GM12878 (cell line): ENCODE measurements at regions not wholly inside any gene's neighbourhood (a gene's known extent, or its start where the extent isn't known, plus 50 kb on each side); places are given as distances from the start of the nearest gene placed in this dataset.

Experiments
- ATAC-seq: fragments of 200-7000 bp; cut with Tn5 transposase; 3 replicates; pipeline ENCODE4 v1.9.1; 2020; ENCODE audit warnings: mild to moderate bottlenecking, moderate library complexity
- BruUV-seq: library from RNA; stranded (reverse); fragments of 400-500 nt; replicated peaks from 2 replicates; lab custom pipeline; 2021; lab: Mats Ljungman, UMichigan
- CTCF ChIA-PET: fragments of 300-600 bp; sonication (Branson Sonifier 250); formaldehyde crosslinking; extraction: SDS; loops from one replicate; lab custom pipeline; 2021; ENCODE audit warnings: inconsistent platforms; lab: Yijun Ruan, JAX
- POLR2A ChIA-PET: fragments of 350-600 bp; formaldehyde crosslinking; extraction: SDS; loops from one replicate; lab custom pipeline; 2021; ENCODE audit warnings: inconsistent platforms; lab: Charles Lee
- RAD21 ChIA-PET: fragments of 300-600 bp; sonication (Branson Sonifier 250); formaldehyde crosslinking; loops from one replicate; lab custom pipeline; 2023; ENCODE audit warnings: antibody characterized with exemption; ENCODE audit not compliant: unreplicated experiment; lab: Charles Lee
- SMC1A ChIA-PET: fragments of 300-600 bp; sonication (Branson Sonifier 250); formaldehyde crosslinking; loops from one replicate; lab custom pipeline; 2023; ENCODE audit not compliant: unreplicated experiment, uncharacterized antibody; lab: Charles Lee
- DNase-seq: peaks from one replicate; pipeline ENCODE4 v3.0.0-alpha.2; 2011; ENCODE audit warnings: low read depth, low spot score
- FAIRE-seq: peaks from 3 replicates; lab custom pipeline; 2011; peaks lifted over from hg19 to GRCh38; lab: Jason Lieb, UNC
- H2AFZ ChIP-seq: 2 replicates; pipeline ENCODE4 v1.6.0; 2011; ENCODE audit warnings: low read depth, low read length, control low read depth; ENCODE audit not compliant: control insufficient read depth
- H3K27ac ChIP-seq: 2 replicates; pipeline ENCODE4 v1.5.1; 2011; ENCODE audit warnings: control low read depth; ENCODE audit not compliant: control insufficient read depth, insufficient read depth
- H3K27me3 ChIP-seq, 2 experiments: replicated peaks in 1 of 2; 2 replicates each; pipeline versions ENCODE4 v1.6.0 to v1.6.1; 2011; ENCODE audit warnings: low read length in 1 of 2; ENCODE audit not compliant: control insufficient read depth in 2 of 2, insufficient read depth in 2 of 2
- H3K36me3 ChIP-seq, 2 experiments: 2 replicates each; pipeline ENCODE4 v1.5.1; 2011; ENCODE audit warnings: low read length in 1 of 2; ENCODE audit not compliant: control insufficient read depth in 2 of 2, insufficient read depth in 2 of 2
- H3K4me1 ChIP-seq: 2 replicates; pipeline ENCODE4 v1.6.1; 2011; ENCODE audit warnings: mild to moderate bottlenecking, low read length, moderate library complexity, mixed read lengths; ENCODE audit not compliant: control insufficient read depth, insufficient read depth
- H3K4me2 ChIP-seq: 2 replicates; pipeline ENCODE4 v1.6.0; 2011; ENCODE audit warnings: control low read depth; ENCODE audit not compliant: control insufficient read depth, insufficient read depth
- H3K4me3 ChIP-seq: fragments of 200-600 bp; sonication (generic); 2 replicates; pipeline ENCODE4 v1.5.1; 2016
- H3K79me2 ChIP-seq: 2 replicates; pipeline ENCODE4 v1.6.0; 2011; ENCODE audit warnings: low read length; ENCODE audit not compliant: control insufficient read depth, insufficient read depth
- H3K9ac ChIP-seq: 2 replicates; pipeline ENCODE4 v1.8.0; 2011; ENCODE audit warnings: low read length, control low read depth, mixed read lengths; ENCODE audit not compliant: control insufficient read depth, insufficient read depth
- H3K9me3 ChIP-seq: replicated peaks from 3 replicates; pipeline ENCODE4 v1.5.1; 2011; ENCODE audit warnings: mild to moderate bottlenecking, low read length; ENCODE audit not compliant: control insufficient read depth, insufficient read depth
- H4K20me1 ChIP-seq: 2 replicates; pipeline ENCODE4 v1.6.0; 2011; ENCODE audit not compliant: control insufficient read depth, insufficient read depth
- BMI1 ChIP-seq: fragments of 450-650 bp; IDR thresholded peaks from 2 replicates; pipeline ENCODE4 v1.6.1; 2016; ENCODE audit warnings: mild to moderate bottlenecking, moderate library complexity, borderline replicate concordance
- CTCF ChIP-seq, 3 experiments: IDR thresholded peaks in 2 of 3; conservative IDR thresholded peaks in 1 of 3; 2 replicates each; pipeline ENCODE4 v1.5.1; 2011; ENCODE audit warnings: low read depth in 3 of 3, low read length in 3 of 3, mild to moderate bottlenecking in 3 of 3, control low read depth in 2 of 3, moderate library complexity in 2 of 3, inconsistent platforms in 1 of 3, mixed read lengths in 1 of 3; ENCODE audit not compliant: control insufficient read depth in 2 of 3, insufficient read depth in 1 of 3; ENCODE audit errors: extremely low read depth in 1 of 3
- ETV6 ChIP-seq, 2 experiments: fragments of 450-650 bp in 1 of 2; IDR thresholded peaks in 1 of 2; conservative IDR thresholded peaks in 1 of 2; 2 replicates each; pipeline ENCODE4 v1.6.1; 2014; ENCODE audit warnings: antibody characterized with exemption in 1 of 2, borderline replicate concordance in 1 of 2, low read depth in 1 of 2, mild to moderate bottlenecking in 1 of 2, moderate library complexity in 1 of 2
- FOXK2 ChIP-seq: fragments of 450-650 bp; IDR thresholded peaks from 2 replicates; pipeline ENCODE4 v1.6.1; 2017; ENCODE audit warnings: mild to moderate bottlenecking, moderate library complexity
- MTA2 ChIP-seq: fragments of 450-650 bp; IDR thresholded peaks from 2 replicates; pipeline ENCODE4 v1.6.1; 2016; ENCODE audit warnings: low read depth, mild to moderate bottlenecking, moderate library complexity
- NRF1 ChIP-seq: conservative IDR thresholded peaks from 2 replicates; pipeline ENCODE4 v1.6.1; 2011; ENCODE audit warnings: mild to moderate bottlenecking, low read depth, low read length, improper control_type of control experiment
- POLR2A ChIP-seq: IDR thresholded peaks from 2 replicates; pipeline ENCODE4 v1.6.1; 2011; ENCODE audit warnings: low read depth, mild to moderate bottlenecking, low read length
- SUPT20H ChIP-seq: IDR thresholded peaks from 2 replicates; pipeline ENCODE4 v1.6.1; 2011; ENCODE audit warnings: low read depth, mild to moderate bottlenecking, low read length, moderate library complexity, borderline replicate concordance; ENCODE audit not compliant: control insufficient read depth
- ZBTB4 ChIP-seq: fragments of 450-650 bp; formaldehyde crosslinking; IDR thresholded peaks from 2 replicates; pipeline ENCODE4 v1.4.0; 2022; ENCODE audit warnings: mild to moderate bottlenecking, moderate library complexity
- ZNF207 ChIP-seq: fragments of 450-650 bp; IDR thresholded peaks from 2 replicates; pipeline ENCODE4 v1.6.1; 2014; ENCODE audit warnings: antibody characterized with exemption, mild to moderate bottlenecking, borderline replicate concordance
- ZSCAN29 ChIP-seq: fragments of 450-650 bp; IDR thresholded peaks from 2 replicates; pipeline ENCODE4 v1.6.1; 2017; ENCODE audit warnings: mild to moderate bottlenecking, moderate library complexity
- WGBS: methylation state at CpG from one replicate; pipeline ENCODE4 v1.1.6; 2016; ENCODE audit warnings: low lambda C conversion rate; ENCODE audit not compliant: insufficient replicate concordance, insufficient coverage; ENCODE audit errors: missing lambda C conversion rate; 5-methylcytosine and 5-hydroxymethylcytosine counted together
- in situ Hi-C: fragments of 300-500 bp; cut with MboI; formaldehyde crosslinking; loops from 9 replicates; pipeline ENCODE4 v1.14.3; 2018; ENCODE audit warnings: mixed read lengths
- intact Hi-C: fragments of 100-400 bp; cut with micrococcal nuclease; formaldehyde crosslinking; loops from one replicate; pipeline ENCODE4 v1.14.2; 2022; ENCODE audit not compliant: unreplicated experiment
- TF ChIP-seq, protein P1 (sequence below): IDR thresholded peaks from 2 replicates; pipeline ENCODE4 v1.6.1; 2012; ENCODE audit warnings: improper control_type of control experiment, low read depth, low read length; ENCODE audit not compliant: insufficient replicate concordance

DNA sequence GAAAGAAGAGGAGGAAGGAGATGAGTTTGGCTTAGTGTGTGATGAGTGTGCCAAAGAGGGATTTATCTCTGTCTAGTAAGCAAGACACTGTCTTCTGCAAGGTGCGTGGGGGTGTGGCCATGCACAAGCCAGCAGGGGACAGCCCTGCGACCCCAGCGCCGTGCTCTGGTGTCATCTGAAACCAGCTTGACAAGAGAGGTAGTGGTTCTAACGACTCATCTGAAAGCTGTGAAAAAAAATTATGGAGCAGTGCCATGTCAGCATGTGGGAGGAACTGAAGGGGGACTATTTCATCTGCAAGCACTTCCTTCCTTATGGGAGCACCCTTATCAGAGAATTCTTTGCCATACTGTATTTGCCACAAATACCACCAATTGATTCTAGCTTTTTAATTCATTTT is 398.6 kb downstream of the PSAT1 start (continued):
- no peak for TF ChIP-seq SUPT20H

DNA sequence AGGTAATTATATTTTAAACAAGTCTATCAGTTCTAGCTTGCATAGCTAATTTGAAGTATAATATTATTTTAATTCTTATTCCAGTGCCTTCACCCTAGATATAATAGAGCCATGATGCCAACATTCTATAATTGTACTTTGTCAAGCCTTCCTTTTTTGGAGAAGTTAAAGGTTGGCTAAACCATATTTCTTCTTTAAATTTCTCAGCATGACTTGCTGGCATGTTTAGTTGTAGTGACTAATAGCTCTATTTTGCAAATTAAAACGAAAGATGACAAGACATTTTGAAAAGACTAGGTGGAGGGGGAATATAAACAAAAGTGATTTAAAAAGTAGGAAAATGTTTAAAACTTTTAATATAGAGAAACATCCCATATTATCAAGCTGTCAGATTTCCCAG is 400.7 kb downstream of the PSAT1 start:
- WGBS, result 5% methylated on average over 1 of the region's 1 CpG
- no peak for FAIRE-seq
- ChIA-PET CTCF (no interaction called here), POLR2A (no interaction called here), RAD21 (no interaction called here), SMC1A (no interaction called here)
- intact Hi-C loops, result no loop called here
- BruUV-seq, result no TSS peak
- Histone ChIP-seq H3K4me1 (no peaks in the 10 kb centered on the region), H2AFZ (no peak overlapping the region), H3K4me2 (no peak overlapping the region), H3K36me3 (no peaks in the 10 kb centered on the region), H3K27me3 (no peaks in the 10 kb centered on the region), H3K27ac (no peak overlapping the region), H3K4me3 (no peak overlapping the region), H3K9ac (no peak overlapping the region), H3K79me2 (no peaks in the 10 kb centered on the region), H3K9me3 (no peaks in the 10 kb centered on the region), H4K20me1 (no peaks in the 10 kb centered on the region)
- DNase-seq, result no peak
- no peak for ATAC-seq
- in situ Hi-C loops, result no loop called here
- TF ChIP-seq ZSCAN29 (no peak), FOXK2 (no peak), MTA2 (no peak), CTCF (IDR thresholded peaks at IDR 0.05 in 2 of 3, conservative IDR thresholded peaks at IDR 0.05 in 1 of 3; ENCODE audit: control insufficient read depth in 2 of 3, extremely low read depth in 1 of 3, insufficient read depth in 1 of 3, low read depth in 3 of 3, low read length in 3 of 3) (no peak), ZNF207 (no peak), SUPT20H (no peak), ZBTB4 (CRISPR knock-in tag) (no peak), BMI1 (no peak), POLR2A (no peak), NRF1 (no peak), ETV6 (conservative IDR thresholded peaks at IDR 0.05 in 1 of 2, IDR thresholded peaks at IDR 0.05 in 1 of 2; ENCODE audit: borderline replicate concordance in 1 of 2, low read depth in 1 of 2) (no peak)
- TF ChIP-seq, protein P1, sequence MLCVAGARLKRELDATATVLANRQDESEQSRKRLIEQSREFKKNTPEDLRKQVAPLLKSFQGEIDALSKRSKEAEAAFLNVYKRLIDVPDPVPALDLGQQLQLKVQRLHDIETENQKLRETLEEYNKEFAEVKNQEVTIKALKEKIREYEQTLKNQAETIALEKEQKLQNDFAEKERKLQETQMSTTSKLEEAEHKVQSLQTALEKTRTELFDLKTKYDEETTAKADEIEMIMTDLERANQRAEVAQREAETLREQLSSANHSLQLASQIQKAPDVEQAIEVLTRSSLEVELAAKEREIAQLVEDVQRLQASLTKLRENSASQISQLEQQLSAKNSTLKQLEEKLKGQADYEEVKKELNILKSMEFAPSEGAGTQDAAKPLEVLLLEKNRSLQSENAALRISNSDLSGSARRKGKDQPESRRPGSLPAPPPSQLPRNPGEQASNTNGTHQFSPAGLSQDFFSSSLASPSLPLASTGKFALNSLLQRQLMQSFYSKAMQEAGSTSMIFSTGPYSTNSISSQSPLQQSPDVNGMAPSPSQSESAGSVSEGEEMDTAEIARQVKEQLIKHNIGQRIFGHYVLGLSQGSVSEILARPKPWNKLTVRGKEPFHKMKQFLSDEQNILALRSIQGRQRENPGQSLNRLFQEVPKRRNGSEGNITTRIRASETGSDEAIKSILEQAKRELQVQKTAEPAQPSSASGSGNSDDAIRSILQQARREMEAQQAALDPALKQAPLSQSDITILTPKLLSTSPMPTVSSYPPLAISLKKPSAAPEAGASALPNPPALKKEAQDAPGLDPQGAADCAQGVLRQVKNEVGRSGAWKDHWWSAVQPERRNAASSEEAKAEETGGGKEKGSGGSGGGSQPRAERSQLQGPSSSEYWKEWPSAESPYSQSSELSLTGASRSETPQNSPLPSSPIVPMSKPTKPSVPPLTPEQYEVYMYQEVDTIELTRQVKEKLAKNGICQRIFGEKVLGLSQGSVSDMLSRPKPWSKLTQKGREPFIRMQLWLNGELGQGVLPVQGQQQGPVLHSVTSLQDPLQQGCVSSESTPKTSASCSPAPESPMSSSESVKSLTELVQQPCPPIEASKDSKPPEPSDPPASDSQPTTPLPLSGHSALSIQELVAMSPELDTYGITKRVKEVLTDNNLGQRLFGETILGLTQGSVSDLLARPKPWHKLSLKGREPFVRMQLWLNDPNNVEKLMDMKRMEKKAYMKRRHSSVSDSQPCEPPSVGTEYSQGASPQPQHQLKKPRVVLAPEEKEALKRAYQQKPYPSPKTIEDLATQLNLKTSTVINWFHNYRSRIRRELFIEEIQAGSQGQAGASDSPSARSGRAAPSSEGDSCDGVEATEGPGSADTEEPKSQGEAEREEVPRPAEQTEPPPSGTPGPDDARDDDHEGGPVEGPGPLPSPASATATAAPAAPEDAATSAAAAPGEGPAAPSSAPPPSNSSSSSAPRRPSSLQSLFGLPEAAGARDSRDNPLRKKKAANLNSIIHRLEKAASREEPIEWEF, result no peak
